DND-41 (cell line): ENCODE measurements at regions not wholly inside any gene's neighbourhood (a gene's known extent, or its start where the extent isn't known, plus 50 kb on each side); places are given as distances from the start of the nearest gene placed in this dataset.

Source experiments
- EZH2 ChIP-seq: IDR thresholded peaks from 3 replicates; pipeline ENCODE4 v1.6.1; 2012; ENCODE audit warnings: borderline replicate concordance, low read depth, mild to moderate bottlenecking, moderate library complexity, low read length, inconsistent platforms; ENCODE audit not compliant: severe bottlenecking
- TF ChIP-seq, protein P1 (sequence below): IDR thresholded peaks from 2 replicates; pipeline ENCODE4 v1.5.1; 2012; ENCODE audit warnings: borderline replicate concordance, low read length, moderate library complexity, mild to moderate bottlenecking; ENCODE audit not compliant: poor library complexity, severe bottlenecking; ENCODE audit errors: extremely low read depth

DNA sequence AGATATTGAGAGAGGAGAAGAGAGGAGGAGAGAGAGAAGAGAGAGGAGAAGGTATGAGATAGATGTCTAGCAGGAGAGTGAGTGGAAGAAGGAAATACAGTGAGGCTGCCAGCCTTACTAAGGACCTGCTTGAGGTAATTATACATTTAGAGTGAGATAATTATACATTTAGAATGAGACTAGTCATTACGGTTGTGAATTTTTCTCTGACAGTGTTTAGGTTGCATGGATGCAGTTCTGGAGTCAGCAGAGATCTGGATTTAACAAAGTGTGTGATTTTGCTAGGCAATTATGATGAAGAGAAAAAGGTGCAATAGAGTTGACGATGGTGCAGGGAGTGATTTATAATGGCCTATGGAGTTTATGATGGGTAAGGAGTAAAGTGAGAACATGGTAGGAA lies 187.1 kb upstream of the ARX start:
- TF ChIP-seq, protein P1, sequence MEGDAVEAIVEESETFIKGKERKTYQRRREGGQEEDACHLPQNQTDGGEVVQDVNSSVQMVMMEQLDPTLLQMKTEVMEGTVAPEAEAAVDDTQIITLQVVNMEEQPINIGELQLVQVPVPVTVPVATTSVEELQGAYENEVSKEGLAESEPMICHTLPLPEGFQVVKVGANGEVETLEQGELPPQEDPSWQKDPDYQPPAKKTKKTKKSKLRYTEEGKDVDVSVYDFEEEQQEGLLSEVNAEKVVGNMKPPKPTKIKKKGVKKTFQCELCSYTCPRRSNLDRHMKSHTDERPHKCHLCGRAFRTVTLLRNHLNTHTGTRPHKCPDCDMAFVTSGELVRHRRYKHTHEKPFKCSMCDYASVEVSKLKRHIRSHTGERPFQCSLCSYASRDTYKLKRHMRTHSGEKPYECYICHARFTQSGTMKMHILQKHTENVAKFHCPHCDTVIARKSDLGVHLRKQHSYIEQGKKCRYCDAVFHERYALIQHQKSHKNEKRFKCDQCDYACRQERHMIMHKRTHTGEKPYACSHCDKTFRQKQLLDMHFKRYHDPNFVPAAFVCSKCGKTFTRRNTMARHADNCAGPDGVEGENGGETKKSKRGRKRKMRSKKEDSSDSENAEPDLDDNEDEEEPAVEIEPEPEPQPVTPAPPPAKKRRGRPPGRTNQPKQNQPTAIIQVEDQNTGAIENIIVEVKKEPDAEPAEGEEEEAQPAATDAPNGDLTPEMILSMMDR, result no peak
- no peak for TF ChIP-seq EZH2
